SU-DHL-6 (cell line): ENCODE measurements at regions not wholly inside any gene's neighbourhood (a gene's known extent, or its start where the extent isn't known, plus 50 kb on each side); places are given as distances from the start of the nearest gene placed in this dataset.

Source experiments
- H2AFZ ChIP-seq: fragments of 200-600 bp; sonication (generic); 2 replicates; pipeline ENCODE4 v1.6.1; 2014; ENCODE audit warnings: low read depth, mild to moderate bottlenecking, moderate library complexity, mixed read lengths, antibody characterized with exemption, low read length; ENCODE audit not compliant: severe bottlenecking
- H3F3A ChIP-seq: fragments of 200-600 bp; shearing (Covaris generic); 2 replicates; pipeline ENCODE4 v1.6.0; 2016; ENCODE audit warnings: antibody characterized with exemption, mild to moderate bottlenecking; ENCODE audit not compliant: insufficient read depth
- H3K27ac ChIP-seq: fragments of 200-600 bp; sonication (generic); 2 replicates; pipeline ENCODE4 v1.5.1; 2016; ENCODE audit warnings: low read depth, mild to moderate bottlenecking, low read length, moderate library complexity, mixed read lengths
- H3K27me3 ChIP-seq: fragments of 200-600 bp; sonication (generic), shearing (Covaris generic); 2 replicates; pipeline ENCODE4 v1.6.0; 2014; ENCODE audit warnings: mild to moderate bottlenecking, low read length
- H3K36me3 ChIP-seq: fragments of 200-600 bp; sonication (generic); 2 replicates; pipeline ENCODE4 v1.6.1; 2014; ENCODE audit warnings: mild to moderate bottlenecking, low read length, mixed read lengths
- H3K4me2 ChIP-seq: fragments of 300-600, 200-600 bp; shearing (Covaris generic), sonication (generic); 2 replicates; pipeline ENCODE4 v1.6.0; 2014; ENCODE audit warnings: low read length, low read depth, mild to moderate bottlenecking; ENCODE audit not compliant: poor library complexity, severe bottlenecking
- H3K4me3 ChIP-seq: fragments of 200-600 bp; sonication (generic); 2 replicates; pipeline ENCODE4 v1.5.1; 2014; ENCODE audit warnings: antibody characterized with exemption, low read length, mild to moderate bottlenecking, mixed read lengths; ENCODE audit not compliant: insufficient read depth, poor library complexity, severe bottlenecking
- H3K79me2 ChIP-seq: fragments of 200-600 bp; sonication (generic); 2 replicates; pipeline ENCODE4 v1.6.1; 2014; ENCODE audit warnings: mild to moderate bottlenecking, low read length, moderate library complexity; ENCODE audit not compliant: insufficient read depth
- H3K9ac ChIP-seq: fragments of 200-600 bp; sonication (generic); 2 replicates; pipeline ENCODE4 v1.7.0; 2014; ENCODE audit warnings: mild to moderate bottlenecking, low read length
- H3K9me2 ChIP-seq: fragments of 200-600 bp; sonication (generic); replicated peaks from 2 replicates; pipeline ENCODE4 v1.6.1; 2014; ENCODE audit warnings: low read length; ENCODE audit not compliant: insufficient read depth
- H3K9me3 ChIP-seq: fragments of 200-600 bp; sonication (generic); 2 replicates; pipeline ENCODE4 v1.6.1; 2014; ENCODE audit warnings: low read length, mixed read lengths; ENCODE audit not compliant: insufficient read depth
- H4K20me1 ChIP-seq: fragments of 200-600 bp; sonication (generic); 2 replicates; pipeline ENCODE4 v1.6.1; 2014; ENCODE audit warnings: low read depth, mild to moderate bottlenecking, antibody characterized with exemption, low read length, moderate library complexity, mixed read lengths
- EZH2phosphoT487 ChIP-seq: fragments of 200-600 bp; sonication (generic), shearing (Covaris generic); conservative IDR thresholded peaks from 2 replicates; pipeline ENCODE4 v1.6.1; 2018; ENCODE audit warnings: mild to moderate bottlenecking, antibody characterized with exemption, low read length, moderate library complexity, mixed read lengths
- TF ChIP-seq, protein P1 (sequence below): fragments of 200-600 bp; sonication (generic); IDR thresholded peaks from one replicate; pipeline ENCODE4 v1.5.1; 2017; ENCODE audit warnings: antibody characterized with exemption, mild to moderate bottlenecking, low read length, moderate library complexity; ENCODE audit not compliant: insufficient read depth, poor library complexity, severe bottlenecking

DNA sequence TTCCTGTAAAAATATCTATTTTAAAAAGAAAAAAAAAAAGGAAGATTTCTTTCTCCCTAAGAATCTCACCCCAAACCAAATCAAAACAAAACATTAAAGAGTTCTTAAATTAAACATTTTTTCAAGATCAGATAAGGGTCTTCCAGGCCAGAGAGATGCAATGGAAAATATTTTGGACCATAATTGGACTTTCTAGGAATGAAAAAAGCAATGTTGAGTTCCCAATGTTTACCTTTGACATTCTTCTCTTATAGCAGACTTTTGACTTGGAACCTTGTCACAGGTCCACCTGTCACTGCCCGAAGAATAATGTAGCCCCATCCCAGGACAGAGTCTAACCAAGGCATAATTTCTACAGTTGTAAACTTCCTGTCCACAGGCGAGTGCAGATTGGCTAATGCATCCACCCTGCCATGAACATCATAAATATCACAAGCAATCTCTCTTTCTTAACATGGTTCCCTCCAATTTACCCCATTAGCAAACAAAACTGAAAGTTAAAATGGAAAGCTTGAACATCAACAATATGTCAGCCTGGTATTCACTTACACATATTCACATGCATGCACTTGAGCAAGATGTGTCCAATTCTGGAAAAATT lies 121.7 kb upstream of the ZNF366 start:
- Histone ChIP-seq H3K36me3 (no peaks in the 10 kb centered on the region), H3K79me2 (no peaks in the 10 kb centered on the region), H2AFZ (no peak overlapping the region), H3K27ac (no peak overlapping the region), H3K4me2 (no peak overlapping the region), H3F3A (no peaks in the 10 kb centered on the region), H3K4me3 (no peak overlapping the region), H3K27me3 (no peaks in the 10 kb centered on the region), H3K9me2 (no peaks in the 10 kb centered on the region), H3K9me3 (no peaks in the 10 kb centered on the region), H3K9ac (no peak overlapping the region), H4K20me1 (no peaks in the 10 kb centered on the region)
- TF ChIP-seq EZH2phosphoT487, result no peak
- TF ChIP-seq, protein P1, sequence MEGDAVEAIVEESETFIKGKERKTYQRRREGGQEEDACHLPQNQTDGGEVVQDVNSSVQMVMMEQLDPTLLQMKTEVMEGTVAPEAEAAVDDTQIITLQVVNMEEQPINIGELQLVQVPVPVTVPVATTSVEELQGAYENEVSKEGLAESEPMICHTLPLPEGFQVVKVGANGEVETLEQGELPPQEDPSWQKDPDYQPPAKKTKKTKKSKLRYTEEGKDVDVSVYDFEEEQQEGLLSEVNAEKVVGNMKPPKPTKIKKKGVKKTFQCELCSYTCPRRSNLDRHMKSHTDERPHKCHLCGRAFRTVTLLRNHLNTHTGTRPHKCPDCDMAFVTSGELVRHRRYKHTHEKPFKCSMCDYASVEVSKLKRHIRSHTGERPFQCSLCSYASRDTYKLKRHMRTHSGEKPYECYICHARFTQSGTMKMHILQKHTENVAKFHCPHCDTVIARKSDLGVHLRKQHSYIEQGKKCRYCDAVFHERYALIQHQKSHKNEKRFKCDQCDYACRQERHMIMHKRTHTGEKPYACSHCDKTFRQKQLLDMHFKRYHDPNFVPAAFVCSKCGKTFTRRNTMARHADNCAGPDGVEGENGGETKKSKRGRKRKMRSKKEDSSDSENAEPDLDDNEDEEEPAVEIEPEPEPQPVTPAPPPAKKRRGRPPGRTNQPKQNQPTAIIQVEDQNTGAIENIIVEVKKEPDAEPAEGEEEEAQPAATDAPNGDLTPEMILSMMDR, result no peak

DNA sequence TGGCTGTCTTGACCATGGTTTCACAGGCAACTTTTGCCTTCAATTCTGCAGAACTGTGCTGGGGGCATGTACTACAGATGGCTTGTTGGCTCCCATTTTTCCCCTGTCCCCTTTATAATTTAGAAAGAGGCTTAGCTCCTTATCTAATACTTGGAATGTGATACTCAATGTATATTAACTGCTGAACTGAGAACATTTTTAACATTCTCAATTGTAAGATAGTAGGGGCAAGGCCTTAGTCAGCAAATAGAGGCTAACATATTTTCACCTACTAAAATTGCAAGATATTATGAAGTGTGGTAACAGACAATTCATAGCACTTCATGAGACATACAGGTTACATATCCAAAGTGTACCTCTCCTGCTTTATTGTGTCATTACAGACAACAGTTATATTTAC lies 118.1 kb upstream of the ZNF366 start:
- H3K9ac ChIP-seq, result no peak overlapping the region
- no peak for TF ChIP-seq EZH2phosphoT487
- TF ChIP-seq, protein P1, result no peak
- no peaks in the 10 kb centered on the region for H4K20me1 ChIP-seq
- H3K79me2 ChIP-seq, result no peaks in the 10 kb centered on the region
- H3K9me2 ChIP-seq, result no peaks in the 10 kb centered on the region
- no peaks in the 10 kb centered on the region for H3K36me3 ChIP-seq
- H3F3A ChIP-seq, result no peaks in the 10 kb centered on the region
- H3K9me3 ChIP-seq, result no peaks in the 10 kb centered on the region
- no peaks in the 10 kb centered on the region for H3K27me3 ChIP-seq
- no peak overlapping the region for H3K4me3 ChIP-seq
- no peak overlapping the region for H2AFZ ChIP-seq
- no peak overlapping the region for H3K4me2 ChIP-seq
- H3K27ac ChIP-seq, result no peak overlapping the region

DNA sequence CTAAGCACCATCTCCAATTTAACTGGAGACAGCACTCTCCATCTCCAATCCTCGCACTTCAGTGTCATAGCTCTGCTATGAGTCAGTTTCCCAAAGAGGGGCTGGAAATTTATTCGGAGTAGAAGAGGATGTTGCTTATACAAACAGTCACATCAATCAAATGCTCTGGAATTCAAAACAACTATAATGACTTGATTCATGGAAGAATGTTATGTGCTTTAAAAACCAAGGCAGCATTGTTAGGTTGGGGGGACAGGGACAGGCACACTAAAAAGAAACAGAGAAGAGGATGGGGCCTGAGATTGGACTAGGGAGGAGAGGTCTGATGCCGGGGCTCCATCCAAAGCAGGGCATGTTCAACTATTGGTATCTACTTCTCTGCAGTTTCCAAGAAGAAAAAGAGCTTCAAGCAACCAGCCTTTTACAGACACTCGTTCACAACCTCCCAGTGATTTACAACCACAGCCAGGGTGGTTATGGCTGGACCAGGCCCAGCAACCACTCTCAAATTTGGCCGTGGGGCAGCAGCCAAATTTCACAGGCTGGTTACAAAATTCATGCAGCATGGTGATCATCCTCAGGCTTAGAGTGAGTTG lies 117.5 kb upstream of the ZNF366 start:
- no peaks in the 10 kb centered on the region for H3F3A ChIP-seq
- H3K79me2 ChIP-seq, result no peaks in the 10 kb centered on the region
- H3K36me3 ChIP-seq, result no peaks in the 10 kb centered on the region
- H3K27me3 ChIP-seq, result no peaks in the 10 kb centered on the region
- no peaks in the 10 kb centered on the region for H4K20me1 ChIP-seq
- no peak overlapping the region for H3K4me3 ChIP-seq
- H3K4me2 ChIP-seq, result no peak overlapping the region
- H3K9ac ChIP-seq, result no peak overlapping the region
- H3K9me2 ChIP-seq, result no peaks in the 10 kb centered on the region
- TF ChIP-seq, protein P1, result no peak
- TF ChIP-seq EZH2phosphoT487, result no peak
- H3K9me3 ChIP-seq, result no peaks in the 10 kb centered on the region
- H2AFZ ChIP-seq, result no peak overlapping the region
- H3K27ac ChIP-seq, result no peak overlapping the region
